ENCODE measurements at regions not wholly inside any gene's neighbourhood (a gene's known extent, or its start where the extent isn't known, plus 50 kb on each side); places are given as distances from the start of the nearest gene placed in this dataset.

DNA sequence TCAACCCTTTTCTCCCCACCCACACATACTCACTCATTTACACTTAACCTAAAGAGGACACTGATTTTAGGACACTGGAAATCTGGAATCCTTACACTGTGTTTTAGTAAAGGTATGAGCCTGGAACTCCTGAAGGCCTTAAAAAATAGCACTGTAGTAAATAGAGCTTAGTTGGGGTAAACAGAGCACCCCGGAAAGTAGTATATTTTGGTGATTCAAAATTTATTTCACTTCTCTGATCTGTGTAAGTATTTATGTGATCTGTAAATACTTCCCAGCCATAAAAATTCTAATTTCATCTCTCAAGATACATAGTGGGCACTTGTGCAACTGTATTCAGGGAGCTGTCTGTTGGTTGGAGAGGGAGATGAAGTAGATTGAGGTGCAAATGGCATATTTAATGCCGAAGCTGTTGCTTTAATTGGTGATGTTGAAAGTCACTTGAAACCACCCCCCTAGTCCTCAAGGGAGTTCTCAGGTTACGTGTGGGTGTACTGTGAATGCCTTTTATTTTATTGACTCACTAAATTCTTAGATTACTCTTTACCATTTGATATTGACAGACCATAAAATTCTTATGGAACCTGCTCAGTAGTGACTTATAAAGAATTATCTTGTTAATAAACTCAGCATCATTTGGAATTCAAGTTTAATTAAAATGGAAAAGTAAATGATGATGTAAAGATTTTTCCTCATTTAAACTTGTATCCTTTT lies 154.9 kb downstream of the SOX4 start:
- no peak for DNase-seq (ENCODE audit: low read depth)
- H3K4me3 ChIP-seq (ENCODE audit: low read depth, low read length): no peak overlapping the region
- TF ChIP-seq, protein P1, sequence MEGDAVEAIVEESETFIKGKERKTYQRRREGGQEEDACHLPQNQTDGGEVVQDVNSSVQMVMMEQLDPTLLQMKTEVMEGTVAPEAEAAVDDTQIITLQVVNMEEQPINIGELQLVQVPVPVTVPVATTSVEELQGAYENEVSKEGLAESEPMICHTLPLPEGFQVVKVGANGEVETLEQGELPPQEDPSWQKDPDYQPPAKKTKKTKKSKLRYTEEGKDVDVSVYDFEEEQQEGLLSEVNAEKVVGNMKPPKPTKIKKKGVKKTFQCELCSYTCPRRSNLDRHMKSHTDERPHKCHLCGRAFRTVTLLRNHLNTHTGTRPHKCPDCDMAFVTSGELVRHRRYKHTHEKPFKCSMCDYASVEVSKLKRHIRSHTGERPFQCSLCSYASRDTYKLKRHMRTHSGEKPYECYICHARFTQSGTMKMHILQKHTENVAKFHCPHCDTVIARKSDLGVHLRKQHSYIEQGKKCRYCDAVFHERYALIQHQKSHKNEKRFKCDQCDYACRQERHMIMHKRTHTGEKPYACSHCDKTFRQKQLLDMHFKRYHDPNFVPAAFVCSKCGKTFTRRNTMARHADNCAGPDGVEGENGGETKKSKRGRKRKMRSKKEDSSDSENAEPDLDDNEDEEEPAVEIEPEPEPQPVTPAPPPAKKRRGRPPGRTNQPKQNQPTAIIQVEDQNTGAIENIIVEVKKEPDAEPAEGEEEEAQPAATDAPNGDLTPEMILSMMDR (conservative IDR thresholded peaks at IDR 0.05; ENCODE audit: low read depth, low read length): no peak

DNA sequence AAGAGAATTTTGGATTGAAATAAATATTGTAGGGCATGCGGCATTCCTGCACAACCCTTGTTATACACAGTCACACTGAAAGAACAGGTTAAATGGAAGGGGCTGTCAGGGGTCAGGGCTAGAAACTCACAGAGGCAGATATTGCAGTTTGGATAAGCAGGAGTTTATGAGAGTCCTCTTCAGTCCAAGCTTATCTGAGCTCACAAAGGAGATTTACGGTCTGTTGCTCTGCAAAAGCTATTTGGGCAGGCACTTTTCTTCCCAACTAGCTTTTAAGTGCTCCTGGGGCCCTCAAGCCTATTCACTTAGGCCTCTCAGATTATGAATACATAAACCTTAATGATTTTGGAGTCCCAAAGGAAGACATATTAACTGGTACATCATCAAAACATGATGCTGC lies 156.2 kb downstream of the SOX4 start:
- DNase-seq (ENCODE audit: low read depth): no peak
- TF ChIP-seq, protein P1 (conservative IDR thresholded peaks at IDR 0.05; ENCODE audit: low read depth, low read length): no peak
- no peak overlapping the region for H3K4me3 ChIP-seq (ENCODE audit: low read depth, low read length)

DNA sequence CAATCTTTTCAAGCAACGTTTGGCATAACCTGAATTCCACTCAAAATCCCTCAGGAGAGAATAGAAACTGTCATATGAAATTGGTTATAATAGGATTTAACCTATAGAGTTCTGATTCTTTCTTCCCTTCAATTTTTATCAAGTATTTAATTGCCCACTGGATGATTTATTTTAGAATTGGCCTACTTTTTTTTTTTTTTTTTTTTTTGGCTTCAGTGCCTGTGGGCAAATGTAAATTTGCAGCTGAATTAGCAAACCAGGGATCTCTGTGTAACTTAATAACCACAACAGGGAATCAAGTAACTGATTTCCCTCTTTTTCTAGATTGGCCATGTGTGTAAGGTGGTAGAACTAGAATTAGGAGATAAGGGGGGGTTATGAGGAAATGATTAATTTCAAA lies 157.0 kb downstream of the SOX4 start:
- no peak overlapping the region for H3K4me3 ChIP-seq (ENCODE audit: low read depth, low read length)
- TF ChIP-seq, protein P1 (conservative IDR thresholded peaks at IDR 0.05; ENCODE audit: low read depth, low read length): no peak
- no peak for DNase-seq (ENCODE audit: low read depth)

DNA sequence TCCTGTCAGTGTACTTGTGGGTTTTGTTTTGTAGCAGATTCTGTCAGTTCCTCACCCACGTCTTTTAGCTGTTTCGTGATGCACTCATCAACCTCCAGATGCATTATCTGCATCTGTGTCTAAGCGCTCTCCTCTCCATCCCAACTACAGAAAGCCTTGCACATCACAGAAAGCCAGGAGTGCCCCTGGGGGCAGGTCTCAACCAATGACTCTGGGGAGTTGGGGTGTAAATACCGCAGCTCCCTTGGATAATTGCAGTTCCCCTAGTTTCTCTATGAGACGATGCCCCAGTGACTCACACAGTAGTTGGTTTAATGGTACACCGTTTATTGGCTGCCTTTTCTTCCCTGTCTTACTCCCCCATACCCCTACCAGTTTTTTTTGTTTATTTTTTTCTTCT lies 158.1 kb downstream of the SOX4 start:
- H3K4me3 ChIP-seq (ENCODE audit: low read depth, low read length): no peak overlapping the region
- no peak for DNase-seq (ENCODE audit: low read depth)
- TF ChIP-seq, protein P1 (conservative IDR thresholded peaks at IDR 0.05; ENCODE audit: low read depth, low read length): no peak

DNA sequence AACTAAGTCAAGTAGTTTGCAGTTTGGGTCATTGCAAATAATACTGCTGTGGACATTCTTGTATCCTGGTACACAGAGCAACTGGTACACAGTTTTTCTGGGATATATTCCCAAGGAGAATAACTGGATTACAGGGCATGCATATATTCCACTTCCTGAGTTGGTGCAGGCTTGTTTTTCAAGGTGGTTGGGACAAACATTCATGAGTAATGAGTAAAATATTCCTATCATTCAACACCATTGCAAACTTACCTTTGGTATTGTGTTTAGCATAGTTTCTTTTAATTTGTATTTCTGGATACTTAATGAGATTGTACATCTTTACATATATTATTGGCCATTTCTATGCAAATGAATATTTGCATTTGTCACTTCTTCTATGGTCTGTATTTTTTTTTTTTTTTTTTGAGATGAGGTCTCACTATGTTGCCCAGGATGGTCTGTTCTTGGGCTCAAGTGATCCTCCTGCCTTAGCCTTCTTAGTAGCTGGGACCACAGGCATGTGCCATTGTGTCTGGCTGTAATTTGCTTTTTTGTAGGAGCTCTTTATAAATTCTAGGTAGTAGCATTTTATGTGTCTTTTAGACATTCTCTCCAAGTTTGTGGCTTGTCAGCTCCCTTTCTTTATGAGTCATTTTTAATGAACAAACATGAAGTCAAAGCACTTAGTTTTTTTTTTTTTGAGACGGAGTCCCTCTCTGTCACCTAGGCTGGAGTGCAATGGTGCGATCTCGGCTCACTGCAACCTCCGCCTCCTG lies 158.7 kb downstream of the SOX4 start:
- DNase-seq (ENCODE audit: low read depth): no peak
- no peak overlapping the region for H3K4me3 ChIP-seq (ENCODE audit: low read depth, low read length)
- TF ChIP-seq, protein P1 (conservative IDR thresholded peaks at IDR 0.05; ENCODE audit: low read depth, low read length): no peak

DNA sequence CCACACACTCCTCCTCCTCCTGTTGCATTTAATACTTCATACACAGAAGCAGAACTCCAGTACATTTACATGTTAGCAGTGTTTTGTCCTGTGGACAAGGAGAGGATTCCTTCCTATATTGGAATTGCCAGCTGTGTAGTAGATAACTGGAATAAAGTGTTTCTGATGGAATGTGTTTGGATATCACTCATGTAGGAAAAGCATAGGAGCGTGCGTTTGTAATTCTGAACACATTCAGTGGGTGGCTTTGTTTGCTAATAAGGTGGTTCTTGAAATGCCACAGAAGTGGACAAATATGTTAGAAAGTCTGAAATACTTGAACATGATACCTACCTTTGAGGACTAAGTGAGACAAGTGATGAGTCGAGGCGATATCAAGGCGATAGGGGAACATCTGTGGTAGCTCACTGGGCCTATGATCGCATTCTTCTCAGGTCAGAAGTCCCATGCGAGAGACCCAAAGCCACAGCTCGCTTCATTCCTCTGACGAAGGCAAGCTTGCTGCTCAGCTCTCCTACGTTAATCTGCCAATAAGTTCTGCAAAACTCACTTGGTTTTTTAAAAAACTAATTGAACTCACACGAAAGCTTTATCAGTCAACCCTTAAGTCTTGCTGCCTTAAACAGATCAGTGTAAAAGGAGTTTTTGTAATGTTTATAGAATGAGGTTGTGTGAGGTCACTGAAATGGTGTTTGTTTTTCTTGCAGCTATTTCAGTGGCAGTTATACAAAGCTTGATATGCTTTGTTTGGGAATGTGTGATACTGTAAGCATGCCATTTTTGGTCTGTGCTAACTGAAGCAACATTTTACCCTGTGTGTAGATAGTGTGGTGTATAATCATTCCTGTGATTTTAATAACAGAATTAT lies 159.9 kb downstream of the SOX4 start:
- TF ChIP-seq, protein P1 (conservative IDR thresholded peaks at IDR 0.05; ENCODE audit: low read depth, low read length): no peak
- no peak overlapping the region for H3K4me3 ChIP-seq (ENCODE audit: low read depth, low read length)
- no peak for DNase-seq (ENCODE audit: low read depth)
